GM23338 (cell line): ENCODE measurements at regions not wholly inside any gene's neighbourhood (a gene's known extent, or its start where the extent isn't known, plus 50 kb on each side); places are given as distances from the start of the nearest gene placed in this dataset.

Experiments used
- ATAC-seq: fragments of 200-7000 bp; cut with Tn5 transposase; 3 replicates; pipeline ENCODE4 v1.9.1; 2020
- DNase-seq: peaks from one replicate; pipeline ENCODE4 v3.0.0-alpha.2; 2015; ENCODE audit warnings: low spot score
- H2AFZ ChIP-seq: fragments of 200-600 bp; sonication (generic); 2 replicates; pipeline ENCODE4 v1.8.0; 2016; ENCODE audit warnings: antibody characterized with exemption, mild to moderate bottlenecking, moderate library complexity
- H3F3A ChIP-seq: fragments of 200-600 bp; sonication (generic); replicated peaks from 2 replicates; pipeline ENCODE4 v1.8.0; 2017; ENCODE audit warnings: antibody characterized with exemption, mixed run types, low read depth
- H3K27ac ChIP-seq: fragments of 200-600 bp; sonication (generic); 2 replicates; pipeline ENCODE4 v1.6.1; 2016; ENCODE audit warnings: low read depth
- H3K27me3 ChIP-seq: fragments of 200-600 bp; sonication (generic); 2 replicates; pipeline ENCODE4 v1.8.0; 2016; ENCODE audit warnings: mild to moderate bottlenecking, mixed run types, moderate library complexity; ENCODE audit not compliant: insufficient read depth
- H3K36me3 ChIP-seq: fragments of 200-600 bp; sonication (generic); 2 replicates; pipeline ENCODE4 v1.8.0; 2016; ENCODE audit warnings: mild to moderate bottlenecking; ENCODE audit not compliant: insufficient read depth
- H3K4me1 ChIP-seq: fragments of 200-600 bp; sonication (generic); 2 replicates; pipeline ENCODE4 v1.8.0; 2016; ENCODE audit warnings: mild to moderate bottlenecking, moderate library complexity; ENCODE audit not compliant: insufficient read depth
- H3K4me2 ChIP-seq: fragments of 200-600 bp; sonication (generic); 2 replicates; pipeline ENCODE4 v1.7.1; 2017; ENCODE audit warnings: mixed run types
- H3K4me3 ChIP-seq: fragments of 200-600 bp; sonication (generic); 2 replicates; pipeline ENCODE4 v1.6.1; 2016; ENCODE audit warnings: mixed run types
- H3K79me2 ChIP-seq: fragments of 200-600 bp; sonication (generic); replicated peaks from 2 replicates; pipeline ENCODE4 v1.8.0; 2017; ENCODE audit warnings: mild to moderate bottlenecking; ENCODE audit not compliant: insufficient read depth
- H3K9me2 ChIP-seq: fragments of 200-600 bp; sonication (generic); 2 replicates; pipeline ENCODE4 v1.8.0; 2017; ENCODE audit not compliant: insufficient read depth
- H4K20me1 ChIP-seq: fragments of 200-600 bp; sonication (generic); replicated peaks from 2 replicates; pipeline ENCODE4 v1.8.0; 2017; ENCODE audit warnings: mild to moderate bottlenecking; ENCODE audit not compliant: insufficient read depth
- H3K27ac Mint-ChIP-seq: 2 replicates; pipeline ENCODE4 v1.8.0; 2020; ENCODE audit warnings: inconsistent platforms, mild to moderate bottlenecking, moderate library complexity, mixed read lengths
- H3K27me3 Mint-ChIP-seq: 3 replicates; pipeline ENCODE4 v1.8.0; 2022; ENCODE audit warnings: low read depth, mild to moderate bottlenecking, moderate library complexity, mixed read lengths, inconsistent platforms; ENCODE audit not compliant: insufficient read depth, poor library complexity
- H3K36me3 Mint-ChIP-seq: 3 replicates; pipeline ENCODE4 v1.8.0; 2021; ENCODE audit warnings: low read depth, mild to moderate bottlenecking, inconsistent platforms, moderate library complexity, mixed read lengths
- H3K4me1 Mint-ChIP-seq: 3 replicates; pipeline ENCODE4 v1.8.0; 2020; ENCODE audit warnings: mild to moderate bottlenecking, inconsistent platforms, mixed read lengths
- H3K4me3 Mint-ChIP-seq: 3 replicates; pipeline ENCODE4 v1.8.0; 2021; ENCODE audit warnings: moderate library complexity, mild to moderate bottlenecking, inconsistent platforms, mixed read lengths
- H3K9me3 Mint-ChIP-seq: 3 replicates; pipeline ENCODE4 v1.8.0; 2020; ENCODE audit warnings: moderate library complexity, mild to moderate bottlenecking, inconsistent platforms, mixed read lengths
- EZH2 ChIP-seq: fragments of 200-600 bp; sonication (generic); IDR thresholded peaks from one replicate; pipeline ENCODE4 v1.8.0; 2017; ENCODE audit warnings: antibody characterized with exemption, mild to moderate bottlenecking, low read depth; ENCODE audit not compliant: unreplicated experiment
- EZH2phosphoT487 ChIP-seq: fragments of 200-600 bp; sonication (generic); IDR thresholded peaks from one replicate; pipeline ENCODE4 v1.8.1; 2018; ENCODE audit warnings: antibody characterized with exemption; ENCODE audit not compliant: unreplicated experiment
- NANOG ChIP-seq: IDR thresholded peaks from 2 replicates; pipeline ENCODE4 v1.6.1; 2016; ENCODE audit warnings: antibody characterized with exemption, borderline replicate concordance
- POLR2AphosphoS5 ChIP-seq: IDR thresholded peaks from 2 replicates; pipeline ENCODE4 v1.6.1; 2016; ENCODE audit warnings: antibody characterized with exemption, low read depth
- ZNF114 ChIP-seq: fragments of 250-450 bp; sonication (Bioruptor Pico); IDR thresholded peaks from 2 replicates; pipeline ENCODE4 v1.5.0; 2020; ENCODE audit warnings: mild to moderate bottlenecking, moderate library complexity
- ZNF331 ChIP-seq: fragments of 250-450 bp; sonication (Bioruptor Pico); IDR thresholded peaks from 2 replicates; pipeline ENCODE4 v1.5.0; 2020; ENCODE audit warnings: low read depth, mild to moderate bottlenecking, moderate library complexity
- TF ChIP-seq, protein P1 (sequence below): fragments of 250-450 bp; sonication (Bioruptor Pico); IDR thresholded peaks from 2 replicates; pipeline ENCODE4 v1.5.0; 2020; ENCODE audit warnings: mild to moderate bottlenecking, moderate library complexity

DNA sequence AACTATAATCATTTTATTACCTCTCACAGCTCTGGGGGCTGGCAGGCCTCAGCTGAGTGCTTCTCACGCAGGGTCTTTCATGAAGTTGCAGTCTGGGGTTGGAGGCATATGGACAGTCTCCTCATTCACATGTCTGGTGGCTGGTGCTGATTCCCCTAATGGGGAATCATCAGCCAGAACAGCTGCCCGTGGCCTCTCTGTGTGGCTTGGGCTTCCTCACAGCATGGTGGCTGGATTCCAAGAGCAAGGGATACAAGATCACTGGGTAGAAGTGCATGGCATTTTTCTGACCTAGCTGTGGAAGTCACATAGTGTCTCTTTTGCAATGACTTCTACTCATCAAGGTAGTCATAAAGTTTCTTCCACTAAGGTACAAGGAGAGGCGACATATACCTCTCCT lies 59.0 kb upstream of the LAPTM4A start:
- Histone ChIP-seq H2AFZ (no peak overlapping the region), H3K36me3 (no peaks in the 10 kb centered on the region), H4K20me1 (no peaks in the 10 kb centered on the region), H3K4me2 (no peak overlapping the region), H3K27me3 (peaks cover 6% of the 10 kb centered on the region; the same call in 1 of the 2 replicates), H3K4me1 (no peaks in the 10 kb centered on the region), H3K27ac (no peak overlapping the region), H3F3A (no peaks in the 10 kb centered on the region), H3K4me3 (no peak overlapping the region), H3K9me2 (no peaks in the 10 kb centered on the region), H3K79me2 (no peaks in the 10 kb centered on the region)
- Mint-ChIP-seq H3K4me1 (peaks cover 3% of the 10 kb centered on the region; the same call in 2 of the 3 replicates), H3K36me3 (peaks cover 6% of the 10 kb centered on the region; the same call in 1 of the 3 replicates), H3K4me3 (no peak overlapping the region), H3K27me3 (peaks cover 21% of the 10 kb centered on the region), H3K9me3 (peaks cover 7% of the 10 kb centered on the region), H3K27ac (no peak overlapping the region)
- ATAC-seq (no peak), DNase-seq (no peak)
- TF ChIP-seq ZNF114 (CRISPR knock-in tag) (no peak), ZNF331 (no peak), NANOG (no peak), POLR2AphosphoS5 (no peak), EZH2phosphoT487 (no peak), EZH2 (no peak)
- TF ChIP-seq, protein P1, sequence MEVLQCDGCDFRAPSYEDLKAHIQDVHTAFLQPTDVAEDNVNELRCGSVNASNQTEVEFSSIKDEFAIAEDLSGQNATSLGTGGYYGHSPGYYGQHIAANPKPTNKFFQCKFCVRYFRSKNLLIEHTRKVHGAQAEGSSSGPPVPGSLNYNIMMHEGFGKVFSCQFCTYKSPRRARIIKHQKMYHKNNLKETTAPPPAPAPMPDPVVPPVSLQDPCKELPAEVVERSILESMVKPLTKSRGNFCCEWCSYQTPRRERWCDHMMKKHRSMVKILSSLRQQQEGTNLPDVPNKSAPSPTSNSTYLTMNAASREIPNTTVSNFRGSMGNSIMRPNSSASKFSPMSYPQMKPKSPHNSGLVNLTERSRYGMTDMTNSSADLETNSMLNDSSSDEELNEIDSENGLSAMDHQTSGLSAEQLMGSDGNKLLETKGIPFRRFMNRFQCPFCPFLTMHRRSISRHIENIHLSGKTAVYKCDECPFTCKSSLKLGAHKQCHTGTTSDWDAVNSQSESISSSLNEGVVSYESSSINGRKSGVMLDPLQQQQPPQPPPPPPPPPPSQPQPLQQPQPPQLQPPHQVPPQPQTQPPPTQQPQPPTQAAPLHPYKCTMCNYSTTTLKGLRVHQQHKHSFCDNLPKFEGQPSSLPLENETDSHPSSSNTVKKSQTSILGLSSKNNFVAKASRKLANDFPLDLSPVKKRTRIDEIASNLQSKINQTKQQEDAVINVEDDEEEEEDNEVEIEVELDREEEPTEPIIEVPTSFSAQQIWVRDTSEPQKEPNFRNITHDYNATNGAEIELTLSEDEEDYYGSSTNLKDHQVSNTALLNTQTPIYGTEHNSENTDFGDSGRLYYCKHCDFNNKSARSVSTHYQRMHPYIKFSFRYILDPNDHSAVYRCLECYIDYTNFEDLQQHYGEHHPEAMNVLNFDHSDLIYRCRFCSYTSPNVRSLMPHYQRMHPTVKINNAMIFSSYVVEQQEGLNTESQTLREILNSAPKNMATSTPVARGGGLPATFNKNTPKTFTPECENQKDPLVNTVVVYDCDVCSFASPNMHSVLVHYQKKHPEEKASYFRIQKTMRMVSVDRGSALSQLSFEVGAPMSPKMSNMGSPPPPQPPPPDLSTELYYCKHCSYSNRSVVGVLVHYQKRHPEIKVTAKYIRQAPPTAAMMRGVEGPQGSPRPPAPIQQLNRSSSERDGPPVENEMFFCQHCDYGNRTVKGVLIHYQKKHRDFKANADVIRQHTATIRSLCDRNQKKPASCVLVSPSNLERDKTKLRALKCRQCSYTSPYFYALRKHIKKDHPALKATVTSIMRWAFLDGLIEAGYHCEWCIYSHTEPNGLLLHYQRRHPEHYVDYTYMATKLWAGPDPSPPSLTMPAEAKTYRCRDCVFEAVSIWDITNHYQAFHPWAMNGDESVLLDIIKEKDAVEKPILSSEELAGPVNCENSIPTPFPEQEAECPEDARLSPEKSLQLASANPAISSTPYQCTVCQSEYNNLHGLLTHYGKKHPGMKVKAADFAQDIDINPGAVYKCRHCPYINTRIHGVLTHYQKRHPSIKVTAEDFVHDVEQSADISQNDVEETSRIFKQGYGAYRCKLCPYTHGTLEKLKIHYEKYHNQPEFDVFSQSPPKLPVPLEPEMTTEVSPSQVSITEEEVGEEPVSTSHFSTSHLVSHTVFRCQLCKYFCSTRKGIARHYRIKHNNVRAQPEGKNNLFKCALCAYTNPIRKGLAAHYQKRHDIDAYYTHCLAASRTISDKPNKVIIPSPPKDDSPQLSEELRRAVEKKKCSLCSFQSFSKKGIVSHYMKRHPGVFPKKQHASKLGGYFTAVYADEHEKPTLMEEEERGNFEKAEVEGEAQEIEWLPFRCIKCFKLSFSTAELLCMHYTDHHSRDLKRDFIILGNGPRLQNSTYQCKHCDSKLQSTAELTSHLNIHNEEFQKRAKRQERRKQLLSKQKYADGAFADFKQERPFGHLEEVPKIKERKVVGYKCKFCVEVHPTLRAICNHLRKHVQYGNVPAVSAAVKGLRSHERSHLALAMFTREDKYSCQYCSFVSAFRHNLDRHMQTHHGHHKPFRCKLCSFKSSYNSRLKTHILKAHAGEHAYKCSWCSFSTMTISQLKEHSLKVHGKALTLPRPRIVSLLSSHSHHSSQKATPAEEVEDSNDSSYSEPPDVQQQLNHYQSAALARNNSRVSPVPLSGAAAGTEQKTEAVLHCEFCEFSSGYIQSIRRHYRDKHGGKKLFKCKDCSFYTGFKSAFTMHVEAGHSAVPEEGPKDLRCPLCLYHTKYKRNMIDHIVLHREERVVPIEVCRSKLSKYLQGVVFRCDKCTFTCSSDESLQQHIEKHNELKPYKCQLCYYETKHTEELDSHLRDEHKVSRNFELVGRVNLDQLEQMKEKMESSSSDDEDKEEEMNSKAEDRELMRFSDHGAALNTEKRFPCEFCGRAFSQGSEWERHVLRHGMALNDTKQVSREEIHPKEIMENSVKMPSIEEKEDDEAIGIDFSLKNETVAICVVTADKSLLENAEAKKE (CRISPR knock-in tag): no peak
